Retinal pigment epithelial cell (primary cell): ENCODE measurements at regions not wholly inside any gene's neighbourhood (a gene's known extent, or its start where the extent isn't known, plus 50 kb on each side); places are given as distances from the start of the nearest gene placed in this dataset.
A peak's percentile ranks its signal among the peaks of the same experiment; 100 is the strongest.

Source experiments
- DNase-seq: peaks from one replicate; pipeline ENCODE4 v3.0.0-alpha.2; 2010; ENCODE audit warnings: low read depth
- H3K4me3 ChIP-seq: 2 replicates; pipeline ENCODE4 v1.5.1; 2011; ENCODE audit warnings: mild to moderate bottlenecking, low read length, control low read depth, moderate library complexity
- TF ChIP-seq, protein P1 (sequence below): conservative IDR thresholded peaks from 2 replicates; pipeline ENCODE4 v1.5.1; 2011; ENCODE audit warnings: low read depth, low read length, control low read depth, inconsistent platforms

DNA sequence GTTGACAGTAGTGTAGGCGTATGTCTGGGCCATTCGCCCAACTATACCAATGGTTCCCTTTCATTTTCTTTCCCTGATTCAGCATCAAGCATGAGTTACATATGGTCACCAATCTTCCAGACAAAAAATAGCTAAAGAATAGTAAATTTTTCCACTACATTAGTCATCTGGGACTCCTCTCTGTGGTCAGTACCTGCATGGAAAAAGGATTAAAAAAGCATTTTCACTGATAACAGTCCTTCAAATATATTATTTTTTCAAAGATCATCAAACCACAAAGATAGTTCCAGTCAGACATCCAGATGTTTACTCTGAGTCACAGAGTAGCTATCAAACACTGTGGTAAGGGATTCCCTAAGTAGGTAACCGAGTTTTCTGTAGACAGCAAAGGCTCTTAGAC lies 302.6 kb upstream of the SEMA3D start:
- DNase-seq, result no peak
- TF ChIP-seq, protein P1, sequence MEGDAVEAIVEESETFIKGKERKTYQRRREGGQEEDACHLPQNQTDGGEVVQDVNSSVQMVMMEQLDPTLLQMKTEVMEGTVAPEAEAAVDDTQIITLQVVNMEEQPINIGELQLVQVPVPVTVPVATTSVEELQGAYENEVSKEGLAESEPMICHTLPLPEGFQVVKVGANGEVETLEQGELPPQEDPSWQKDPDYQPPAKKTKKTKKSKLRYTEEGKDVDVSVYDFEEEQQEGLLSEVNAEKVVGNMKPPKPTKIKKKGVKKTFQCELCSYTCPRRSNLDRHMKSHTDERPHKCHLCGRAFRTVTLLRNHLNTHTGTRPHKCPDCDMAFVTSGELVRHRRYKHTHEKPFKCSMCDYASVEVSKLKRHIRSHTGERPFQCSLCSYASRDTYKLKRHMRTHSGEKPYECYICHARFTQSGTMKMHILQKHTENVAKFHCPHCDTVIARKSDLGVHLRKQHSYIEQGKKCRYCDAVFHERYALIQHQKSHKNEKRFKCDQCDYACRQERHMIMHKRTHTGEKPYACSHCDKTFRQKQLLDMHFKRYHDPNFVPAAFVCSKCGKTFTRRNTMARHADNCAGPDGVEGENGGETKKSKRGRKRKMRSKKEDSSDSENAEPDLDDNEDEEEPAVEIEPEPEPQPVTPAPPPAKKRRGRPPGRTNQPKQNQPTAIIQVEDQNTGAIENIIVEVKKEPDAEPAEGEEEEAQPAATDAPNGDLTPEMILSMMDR, result no peak
- no peak overlapping the region for H3K4me3 ChIP-seq

- TF ChIP-seq, protein P1, result no peak
- DNase-seq, result no peak
- H3K4me3 ChIP-seq, result no peak overlapping the region
Measured at GRCh38 chr7:85488406-85488805, 301.6 kb upstream of the SEMA3D start.

DNA sequence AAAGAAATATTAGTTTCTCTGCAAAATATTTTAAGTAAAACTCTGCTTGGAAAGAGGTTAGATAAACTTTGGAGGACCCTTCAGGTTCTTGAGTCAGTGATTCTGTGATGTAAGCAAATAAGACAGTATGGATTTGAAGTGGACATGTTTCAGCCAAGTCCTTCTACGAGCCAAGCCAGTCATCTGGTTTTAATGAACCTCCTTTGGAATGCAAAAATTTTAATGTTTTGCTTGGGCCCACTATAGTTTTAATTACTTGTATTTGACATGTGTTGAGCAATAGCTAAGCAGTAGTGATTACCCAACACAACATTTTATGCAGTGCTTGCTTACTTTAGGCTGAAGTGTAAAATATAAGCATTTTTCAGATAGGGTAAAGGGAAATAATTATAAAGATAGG lies 296.3 kb upstream of the SEMA3D start:
- TF ChIP-seq, protein P1, result no peak
- no peak overlapping the region for H3K4me3 ChIP-seq
- DNase-seq, result peak; percentile 70

- TF ChIP-seq, protein P1, result no peak
- no peak for DNase-seq
- no peak overlapping the region for H3K4me3 ChIP-seq
Measured at GRCh38 chr7:85480666-85481065, 293.8 kb upstream of the SEMA3D start.

- TF ChIP-seq, protein P1, result no peak
- no peak for DNase-seq
- no peak overlapping the region for H3K4me3 ChIP-seq
Measured at GRCh38 chr7:85479918-85480643, 293.2 kb upstream of the SEMA3D start.

- DNase-seq, result no peak
- TF ChIP-seq, protein P1, result no peak
- no peak overlapping the region for H3K4me3 ChIP-seq
Measured at GRCh38 chr7:85478530-85478929, 291.7 kb upstream of the SEMA3D start.

DNA sequence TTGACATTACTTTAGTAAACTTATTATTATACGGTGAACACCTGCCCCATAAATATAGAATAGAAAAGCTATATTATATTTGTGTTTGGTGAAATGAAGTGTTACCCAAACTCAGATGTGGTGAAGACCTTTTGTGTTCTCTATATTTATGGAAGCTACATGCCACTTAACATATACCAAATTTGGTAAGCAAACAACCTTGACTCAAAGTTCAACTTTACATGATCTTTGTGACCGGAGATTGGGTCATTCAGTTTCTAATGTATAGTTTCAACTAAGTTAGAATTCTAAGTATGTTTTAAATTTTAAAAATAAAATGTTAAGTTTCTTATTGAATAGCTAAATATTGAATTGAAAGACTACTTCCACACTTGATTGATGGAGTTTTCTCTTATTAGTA lies 288.6 kb upstream of the SEMA3D start:
- H3K4me3 ChIP-seq, result no peak overlapping the region
- TF ChIP-seq, protein P1, result no peak

More for the DNA sequence above, 288.6 kb upstream of the SEMA3D start:
- DNase-seq, result no peak
